ENCODE measurements at regions not wholly inside any gene's neighbourhood (a gene's known extent, or its start where the extent isn't known, plus 50 kb on each side); places are given as distances from the start of the nearest gene placed in this dataset.

DNA sequence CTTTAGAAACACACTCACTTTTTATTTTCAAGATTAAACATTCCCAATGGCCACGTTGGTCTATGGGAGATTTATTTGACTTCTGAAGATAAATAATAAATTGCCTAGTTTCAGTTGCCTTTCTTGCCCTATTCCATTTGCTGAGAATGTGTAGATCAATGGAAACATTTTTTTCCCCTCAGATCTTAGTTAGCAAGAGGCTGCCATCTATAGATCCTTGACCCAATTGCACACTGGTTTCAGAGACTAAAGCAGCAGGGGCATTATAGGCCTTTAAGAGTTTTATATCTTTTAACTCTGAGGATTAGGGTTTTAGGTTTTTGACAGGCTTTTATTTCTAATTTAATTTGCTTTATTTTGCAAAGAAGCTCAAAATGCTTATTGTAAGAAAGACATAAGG lies 163.2 kb upstream of the GPR26 start:
- TF ChIP-seq JUN (IDR thresholded peaks at IDR 0.05; ENCODE audit: borderline replicate concordance, insufficient read depth, insufficient read length, low read depth) (no peak), GATA2 (IDR thresholded peaks at IDR 0.05; ENCODE audit: insufficient read depth, insufficient read length, low read depth, low read length) (no peak), MYC (IDR thresholded peaks at IDR 0.05; ENCODE audit: low read depth, low read length) (no peak), POLR2A (IDR thresholded peaks at IDR 0.05; ENCODE audit: low read depth, low read length) (no peak), EZH2 (IDR thresholded peaks at IDR 0.05; ENCODE audit: borderline replicate concordance, low read depth, low read length, severe bottlenecking) (no peak), POLR2AphosphoS5 (IDR thresholded peaks at IDR 0.05; ENCODE audit: insufficient read depth, low read depth, low read length) (no peak), FOS (IDR thresholded peaks at IDR 0.05; ENCODE audit: borderline replicate concordance, insufficient read depth, low read length) (no peak)
- TF ChIP-seq, protein P1, sequence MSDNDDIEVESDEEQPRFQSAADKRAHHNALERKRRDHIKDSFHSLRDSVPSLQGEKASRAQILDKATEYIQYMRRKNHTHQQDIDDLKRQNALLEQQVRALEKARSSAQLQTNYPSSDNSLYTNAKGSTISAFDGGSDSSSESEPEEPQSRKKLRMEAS (IDR thresholded peaks at IDR 0.05; ENCODE audit: insufficient read depth, insufficient read length) = no peak
- TF ChIP-seq, protein P2, sequence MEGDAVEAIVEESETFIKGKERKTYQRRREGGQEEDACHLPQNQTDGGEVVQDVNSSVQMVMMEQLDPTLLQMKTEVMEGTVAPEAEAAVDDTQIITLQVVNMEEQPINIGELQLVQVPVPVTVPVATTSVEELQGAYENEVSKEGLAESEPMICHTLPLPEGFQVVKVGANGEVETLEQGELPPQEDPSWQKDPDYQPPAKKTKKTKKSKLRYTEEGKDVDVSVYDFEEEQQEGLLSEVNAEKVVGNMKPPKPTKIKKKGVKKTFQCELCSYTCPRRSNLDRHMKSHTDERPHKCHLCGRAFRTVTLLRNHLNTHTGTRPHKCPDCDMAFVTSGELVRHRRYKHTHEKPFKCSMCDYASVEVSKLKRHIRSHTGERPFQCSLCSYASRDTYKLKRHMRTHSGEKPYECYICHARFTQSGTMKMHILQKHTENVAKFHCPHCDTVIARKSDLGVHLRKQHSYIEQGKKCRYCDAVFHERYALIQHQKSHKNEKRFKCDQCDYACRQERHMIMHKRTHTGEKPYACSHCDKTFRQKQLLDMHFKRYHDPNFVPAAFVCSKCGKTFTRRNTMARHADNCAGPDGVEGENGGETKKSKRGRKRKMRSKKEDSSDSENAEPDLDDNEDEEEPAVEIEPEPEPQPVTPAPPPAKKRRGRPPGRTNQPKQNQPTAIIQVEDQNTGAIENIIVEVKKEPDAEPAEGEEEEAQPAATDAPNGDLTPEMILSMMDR (IDR thresholded peaks at IDR 0.05; ENCODE audit: extremely low read depth in 1 of 2, insufficient read depth in 1 of 2, low read depth in 1 of 2, low read length in 2 of 2) = no peak
- CTCF ChIA-PET = no interaction called here
- FAIRE-seq = no peak
- intact Hi-C loops (cut with micrococcal nuclease) (no loop called here), dilution Hi-C loops (cut with MboI; ENCODE audit: extremely low pct_ligation_motif_present, low sequenced_read_pairs) (no loop called here)
- Histone ChIP-seq H3K4me2 (ENCODE audit: insufficient read depth, low read length) (no peak overlapping the region), H3K27ac (ENCODE audit: insufficient read depth, low read depth, low read length) (no peak overlapping the region), H2AFZ (ENCODE audit: low read depth, low read length) (no peak overlapping the region), H3K36me3 (ENCODE audit: control insufficient read depth in 2 of 2, extremely low read depth in 1 of 2, insufficient read depth in 2 of 2, low read length in 2 of 2) (no peaks in the 10 kb centered on the region), H4K20me1 (replicated peaks; ENCODE audit: control insufficient read depth, extremely low read depth, insufficient read depth, low read length) (no peaks in the 10 kb centered on the region), H3K4me3 (replicated peaks in 1 of 3; ENCODE audit: insufficient read depth in 1 of 3, low read depth in 1 of 3, low read length in 3 of 3) (no peak overlapping the region), H3K79me2 (ENCODE audit: control insufficient read depth, insufficient read depth, low read length) (no peaks in the 10 kb centered on the region), H3K9ac (replicated peaks; ENCODE audit: extremely low read depth, insufficient read depth, low read length) (no peak overlapping the region), H3K4me1 (ENCODE audit: control insufficient read depth, extremely low read depth, insufficient read depth, low read length) (no peaks in the 10 kb centered on the region), H3K27me3 (ENCODE audit: control insufficient read depth in 2 of 2, insufficient read depth in 2 of 2, low read length in 2 of 2) (no peaks in the 10 kb centered on the region), H3K9me1 (replicated peaks; ENCODE audit: control insufficient read depth, extremely low read depth, insufficient read depth, low read length) (no peaks in the 10 kb centered on the region), H3K9me3 (replicated peaks; ENCODE audit: control insufficient read depth, insufficient read depth, low read length) (no peaks in the 10 kb centered on the region)
- no peak for DNase-seq (ENCODE audit: low read depth, low spot score)
- POLR2A ChIA-PET = no interaction called here
- no TSS peak for BruUV-seq (replicated peaks)
